ENCODE measurements at regions not wholly inside any gene's neighbourhood (a gene's known extent, or its start where the extent isn't known, plus 50 kb on each side); places are given as distances from the start of the nearest gene placed in this dataset.

- TF ChIP-seq EZH2 (IDR thresholded peaks at IDR 0.05; ENCODE audit: insufficient read depth, poor library complexity, severe bottlenecking): no peak
- TF ChIP-seq EZH2phosphoT487 (IDR thresholded peaks at IDR 0.05; ENCODE audit: insufficient read depth, low read depth): no peak
These were observed 101.9 kb downstream of the ZNF608 start for GRCh38 chr5:124644582-124644981.
